ENCODE measurements at regions not wholly inside any gene's neighbourhood (a gene's known extent, or its start where the extent isn't known, plus 50 kb on each side); places are given as distances from the start of the nearest gene placed in this dataset.

DNA sequence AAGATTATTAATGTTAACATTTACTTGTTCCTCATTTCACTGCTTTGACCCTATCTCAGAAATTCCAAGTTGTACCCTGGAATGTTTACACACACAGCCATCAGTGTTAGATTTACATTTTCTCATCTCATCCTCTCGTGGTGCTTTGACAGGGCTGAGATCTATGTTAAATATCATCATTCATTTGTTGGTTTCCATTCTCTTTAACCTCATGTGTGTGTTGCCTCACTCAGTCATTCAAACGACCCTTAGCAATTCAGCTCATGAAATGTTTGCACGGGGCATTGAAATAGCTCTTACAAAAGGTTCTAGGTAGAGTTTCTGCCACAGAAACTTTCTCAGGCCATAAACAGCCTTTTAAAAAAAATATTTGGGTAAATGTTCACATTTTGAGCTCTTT, 369.6 kb upstream of the MAF start:
- TF ChIP-seq, protein P1, sequence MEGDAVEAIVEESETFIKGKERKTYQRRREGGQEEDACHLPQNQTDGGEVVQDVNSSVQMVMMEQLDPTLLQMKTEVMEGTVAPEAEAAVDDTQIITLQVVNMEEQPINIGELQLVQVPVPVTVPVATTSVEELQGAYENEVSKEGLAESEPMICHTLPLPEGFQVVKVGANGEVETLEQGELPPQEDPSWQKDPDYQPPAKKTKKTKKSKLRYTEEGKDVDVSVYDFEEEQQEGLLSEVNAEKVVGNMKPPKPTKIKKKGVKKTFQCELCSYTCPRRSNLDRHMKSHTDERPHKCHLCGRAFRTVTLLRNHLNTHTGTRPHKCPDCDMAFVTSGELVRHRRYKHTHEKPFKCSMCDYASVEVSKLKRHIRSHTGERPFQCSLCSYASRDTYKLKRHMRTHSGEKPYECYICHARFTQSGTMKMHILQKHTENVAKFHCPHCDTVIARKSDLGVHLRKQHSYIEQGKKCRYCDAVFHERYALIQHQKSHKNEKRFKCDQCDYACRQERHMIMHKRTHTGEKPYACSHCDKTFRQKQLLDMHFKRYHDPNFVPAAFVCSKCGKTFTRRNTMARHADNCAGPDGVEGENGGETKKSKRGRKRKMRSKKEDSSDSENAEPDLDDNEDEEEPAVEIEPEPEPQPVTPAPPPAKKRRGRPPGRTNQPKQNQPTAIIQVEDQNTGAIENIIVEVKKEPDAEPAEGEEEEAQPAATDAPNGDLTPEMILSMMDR (conservative IDR thresholded peaks at IDR 0.05; ENCODE audit: low read length) = no peak
- TF ChIP-seq EZH2phosphoT487 (IDR thresholded peaks at IDR 0.05; ENCODE audit: borderline replicate concordance) = no peak
